ENCODE measurements at regions not wholly inside any gene's neighbourhood (a gene's known extent, or its start where the extent isn't known, plus 50 kb on each side); places are given as distances from the start of the nearest gene placed in this dataset.

- DNase-seq (ENCODE audit: low spot score), result no peak
These were observed 2021.6 kb downstream of the TP53TG3F start for GRCh38 chr16:35480988-35481387.

- DNase-seq (ENCODE audit: low spot score), result no peak
These were observed 2026.5 kb downstream of the TP53TG3F start for GRCh38 chr16:35485915-35486314.

GRCh38 chr16:35492225-35492624, 2032.8 kb downstream of the TP53TG3F start:
- DNase-seq (ENCODE audit: low spot score), result no peak

GRCh38 chr16:35497399-35497798, 2038.0 kb downstream of the TP53TG3F start:
- no peak for DNase-seq (ENCODE audit: low spot score)

- DNase-seq (ENCODE audit: low spot score), result no peak
These were observed 2046.8 kb downstream of the TP53TG3F start for GRCh38 chr16:35506018-35506897.

- no peak for DNase-seq (ENCODE audit: low spot score)
These were observed 2047.4 kb downstream of the TP53TG3F start for GRCh38 chr16:35506898-35507194.

GRCh38 chr16:35510701-35511100, 2051.3 kb downstream of the TP53TG3F start:
- DNase-seq (ENCODE audit: low spot score), result no peak

GRCh38 chr16:35516551-35516950, 2057.1 kb downstream of the TP53TG3F start:
- no peak for DNase-seq (ENCODE audit: low spot score)

- DNase-seq (ENCODE audit: low spot score), result no peak
These were observed 2057.6 kb downstream of the TP53TG3F start for GRCh38 chr16:35516971-35517370.

- no peak for DNase-seq (ENCODE audit: low spot score)
These were observed 2064.6 kb downstream of the TP53TG3F start for GRCh38 chr16:35523991-35524390.

GRCh38 chr16:35525979-35526590, 2066.7 kb downstream of the TP53TG3F start:
- DNase-seq (ENCODE audit: low spot score), result no peak

GRCh38 chr16:35532576-35532975, 2073.2 kb downstream of the TP53TG3F start:
- DNase-seq (ENCODE audit: low spot score), result no peak

- no peak for DNase-seq (ENCODE audit: low spot score)
These were observed 2074.3 kb downstream of the TP53TG3F start for GRCh38 chr16:35533683-35534082.

GRCh38 chr16:35543486-35543885, 2084.1 kb downstream of the TP53TG3F start:
- no peak for DNase-seq (ENCODE audit: low spot score)

- DNase-seq (ENCODE audit: low spot score), result no peak
These were observed 2093.4 kb downstream of the TP53TG3F start for GRCh38 chr16:35552763-35553162.

GRCh38 chr16:35557731-35558130, 2098.3 kb downstream of the TP53TG3F start:
- no peak for DNase-seq (ENCODE audit: low spot score)

GRCh38 chr16:35559911-35560636, 2100.7 kb downstream of the TP53TG3F start:
- DNase-seq (ENCODE audit: low spot score), result no peak

GRCh38 chr16:35560637-35560984, 2101.2 kb downstream of the TP53TG3F start:
- no peak for DNase-seq (ENCODE audit: low spot score)

GRCh38 chr16:35561346-35561745, 2101.9 kb downstream of the TP53TG3F start:
- no peak for DNase-seq (ENCODE audit: low spot score)

GRCh38 chr16:35562471-35562870, 2103.1 kb downstream of the TP53TG3F start:
- no peak for DNase-seq (ENCODE audit: low spot score)

- no peak for DNase-seq (ENCODE audit: low spot score)
These were observed 2103.5 kb downstream of the TP53TG3F start for GRCh38 chr16:35562919-35563318.

GRCh38 chr16:35564148-35564547, 2104.7 kb downstream of the TP53TG3F start:
- DNase-seq (ENCODE audit: low spot score), result no peak

Measured in mesenteric fat pad (tissue), 1 donor.